Dermis blood vessel endothelial cell (primary cell): ENCODE measurements at regions not wholly inside any gene's neighbourhood (a gene's known extent, or its start where the extent isn't known, plus 50 kb on each side); places are given as distances from the start of the nearest gene placed in this dataset.

Source experiments
- DNase-seq: peaks from one replicate; pipeline ENCODE4 v3.0.0; 2010

DNA sequence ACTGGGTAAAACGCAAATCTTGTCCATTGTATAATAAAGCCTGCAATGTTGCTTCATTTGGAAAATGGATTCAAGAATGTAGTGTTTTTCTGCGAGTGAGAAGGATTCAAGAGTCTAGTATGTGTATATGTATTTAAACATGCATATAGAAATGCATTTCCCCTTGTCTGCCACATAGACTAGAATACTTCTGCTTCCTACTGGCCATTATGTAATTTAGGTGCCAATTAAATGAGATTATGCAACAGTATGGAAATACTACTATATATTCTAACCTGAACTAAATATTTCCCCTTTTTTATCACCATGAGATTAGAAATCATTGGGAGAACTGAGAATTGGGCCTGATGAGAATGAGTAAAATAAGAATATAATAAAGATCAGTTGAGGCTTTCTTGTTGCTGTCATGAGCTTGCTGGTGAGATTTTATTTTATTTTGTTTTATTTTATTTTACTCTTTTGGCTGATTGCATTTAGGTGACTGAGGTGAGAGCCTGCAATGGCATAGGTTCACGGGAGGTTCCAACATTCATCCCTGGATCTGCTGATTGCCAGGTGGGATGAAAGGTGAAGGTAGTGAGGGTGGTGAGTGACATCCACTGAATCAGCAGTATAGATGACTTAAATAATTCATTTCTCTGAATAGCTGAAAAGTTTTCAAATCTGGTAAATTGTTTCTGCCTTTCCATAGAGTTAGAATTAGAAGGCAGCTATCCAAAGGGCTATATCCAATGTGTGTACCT, 95.6 kb upstream of the SLC4A4 start:
- no peak for DNase-seq

- no peak for DNase-seq
These were observed 91.1 kb upstream of the SLC4A4 start for GRCh38 chr4:71247706-71248105.

GRCh38 chr4:71251261-71251660, 87.6 kb upstream of the SLC4A4 start:
- no peak for DNase-seq

GRCh38 chr4:71253545-71253944, 85.3 kb upstream of the SLC4A4 start:
- peak; percentile 6 for DNase-seq

DNA sequence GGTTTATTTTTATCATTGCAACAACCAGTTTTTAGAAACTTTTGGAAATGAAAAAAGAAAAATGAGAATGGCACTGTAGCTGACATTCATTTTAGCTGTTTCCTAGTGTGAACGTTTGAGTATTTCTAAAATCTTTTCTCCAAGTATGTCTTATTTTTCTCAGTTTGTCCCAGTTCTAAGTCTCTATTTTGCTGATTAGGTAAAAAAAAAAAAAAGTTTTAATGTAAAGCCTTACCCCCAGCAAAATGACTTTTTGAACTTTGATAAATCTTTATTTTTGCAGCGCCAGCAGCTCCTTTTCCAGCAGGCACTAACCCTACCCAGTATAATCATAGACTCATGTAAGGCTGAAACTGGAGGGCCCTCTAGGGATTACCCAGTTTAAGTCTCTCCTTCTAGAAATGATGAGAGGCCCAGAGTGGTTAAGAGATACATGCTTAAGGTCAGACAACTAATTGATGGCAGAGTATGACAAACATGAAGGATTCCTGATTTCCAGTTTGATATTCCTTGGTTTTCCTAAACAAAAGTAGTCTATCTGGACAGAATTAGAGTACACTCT, 84.3 kb upstream of the SLC4A4 start:
- no peak for DNase-seq

DNA sequence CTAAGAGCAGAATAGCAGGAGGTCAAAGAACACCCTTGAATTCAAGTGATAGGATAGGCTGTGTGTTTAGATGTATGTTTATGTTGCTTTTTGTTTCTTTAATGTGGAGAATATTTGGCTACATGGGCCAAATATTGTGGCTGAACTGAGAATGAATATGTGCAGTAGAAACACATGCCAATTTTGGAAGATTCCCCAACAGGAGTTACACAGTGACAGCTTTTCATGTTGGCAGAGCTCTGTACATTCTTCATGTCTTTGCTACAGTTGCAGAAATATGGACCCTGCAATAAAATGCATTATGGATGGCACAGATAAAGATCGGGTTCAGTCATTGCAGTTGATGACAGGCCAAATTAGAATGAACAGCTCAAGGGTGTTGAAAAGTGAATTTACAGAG, 82.8 kb upstream of the SLC4A4 start:
- DNase-seq, result no peak

DNA sequence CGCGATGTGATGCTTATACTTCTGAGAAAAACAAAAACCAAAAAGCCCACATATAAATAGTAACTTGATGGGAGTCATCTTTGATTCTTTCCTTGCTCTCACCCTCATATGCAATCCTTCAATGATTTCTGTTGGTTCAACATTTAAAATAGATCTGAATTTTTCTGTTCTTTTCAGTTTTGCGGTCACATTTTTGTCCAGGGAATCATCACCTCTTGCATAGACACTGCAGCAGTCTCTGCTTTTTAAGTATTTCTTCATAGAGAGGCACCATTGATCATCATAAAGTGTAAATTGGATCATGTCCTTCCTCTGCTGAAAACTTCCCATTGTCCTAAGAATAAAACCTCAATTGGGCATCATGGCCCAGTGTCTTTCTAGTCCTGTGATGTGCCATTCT, 81.1 kb upstream of the SLC4A4 start:
- no peak for DNase-seq

- no peak for DNase-seq
These were observed 80.5 kb upstream of the SLC4A4 start for GRCh38 chr4:71258323-71258722.

DNA sequence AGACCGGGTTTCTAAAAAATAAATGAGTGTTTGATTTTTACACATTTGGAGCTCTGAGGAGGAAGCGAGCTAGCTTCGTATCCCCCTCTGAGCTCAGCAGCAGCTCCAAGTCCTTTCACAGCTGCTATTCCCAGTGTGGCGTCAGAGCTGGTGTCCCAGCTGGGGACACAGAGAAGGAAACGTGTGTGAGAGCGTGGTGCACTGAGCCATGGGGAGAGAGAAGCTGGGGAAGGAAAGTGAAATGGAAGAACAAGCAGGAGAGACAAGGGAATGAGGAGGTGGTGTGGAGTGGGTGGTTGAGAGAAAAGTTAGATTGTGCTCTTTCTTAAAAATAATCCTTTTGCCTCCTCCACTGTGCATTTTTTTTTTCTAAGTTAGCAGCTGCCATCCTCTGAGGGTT, 79.5 kb upstream of the SLC4A4 start:
- no peak for DNase-seq

GRCh38 chr4:71259911-71260331, 78.9 kb upstream of the SLC4A4 start:
- DNase-seq, result peak; percentile 5

- no peak for DNase-seq
These were observed 78.3 kb upstream of the SLC4A4 start for GRCh38 chr4:71260544-71260943.

DNA sequence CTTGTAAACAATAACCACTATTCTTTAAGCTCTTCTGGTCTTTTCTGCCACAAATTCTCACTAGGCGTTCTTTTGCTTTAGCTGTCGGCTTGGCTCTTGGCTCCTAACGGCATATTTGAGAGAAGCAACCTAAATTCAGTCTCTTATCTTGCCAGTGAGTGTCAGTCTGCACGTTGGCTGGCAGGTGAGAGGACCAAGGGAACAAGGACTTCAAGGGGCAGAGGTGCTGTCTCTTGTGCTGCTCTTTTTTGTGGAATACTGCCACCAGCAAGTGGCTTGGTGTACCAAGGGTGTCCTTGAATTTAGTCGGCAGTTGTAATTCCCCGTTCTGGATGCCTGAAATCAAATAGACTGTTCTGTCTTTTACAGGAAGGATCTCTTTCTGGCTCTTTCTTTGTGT, 77.8 kb upstream of the SLC4A4 start:
- DNase-seq, result no peak

- no peak for DNase-seq
These were observed 77.1 kb upstream of the SLC4A4 start for GRCh38 chr4:71261633-71262121.

GRCh38 chr4:71262161-71262560, 76.7 kb upstream of the SLC4A4 start:
- DNase-seq, result no peak

DNA sequence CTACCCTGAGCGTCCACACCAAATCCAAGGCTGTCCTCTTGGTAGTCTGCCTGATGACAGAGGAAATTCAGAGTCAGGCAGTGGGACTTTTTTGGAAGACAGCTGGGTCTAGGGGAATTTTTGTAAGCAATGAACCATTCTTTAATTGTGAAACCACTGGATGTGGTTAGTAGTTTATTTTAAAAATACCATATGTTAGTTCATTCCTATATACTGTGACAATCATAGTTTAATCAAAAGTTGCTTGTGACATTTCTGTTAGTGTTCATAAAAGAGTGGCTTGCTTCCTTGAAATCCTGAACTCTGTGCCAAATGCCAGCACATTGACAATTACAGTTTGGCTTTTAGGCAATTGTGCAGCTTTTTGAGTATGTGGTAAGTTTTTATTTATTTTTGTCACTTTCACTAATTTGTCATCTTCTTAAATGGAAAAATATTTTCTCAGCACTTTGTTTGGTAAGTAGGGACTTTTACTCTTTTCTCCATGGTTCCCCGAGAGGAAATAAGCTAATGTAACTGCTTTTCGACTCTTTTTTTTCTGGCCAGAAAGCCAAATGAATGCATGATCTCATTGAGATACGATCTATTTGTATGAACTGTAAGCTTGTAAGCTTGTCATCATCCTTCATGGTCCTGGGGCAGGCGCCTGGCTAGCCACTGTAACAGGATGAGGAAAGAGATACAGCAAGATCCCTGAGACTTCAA, 72.6 kb upstream of the SLC4A4 start:
- DNase-seq, result no peak

DNA sequence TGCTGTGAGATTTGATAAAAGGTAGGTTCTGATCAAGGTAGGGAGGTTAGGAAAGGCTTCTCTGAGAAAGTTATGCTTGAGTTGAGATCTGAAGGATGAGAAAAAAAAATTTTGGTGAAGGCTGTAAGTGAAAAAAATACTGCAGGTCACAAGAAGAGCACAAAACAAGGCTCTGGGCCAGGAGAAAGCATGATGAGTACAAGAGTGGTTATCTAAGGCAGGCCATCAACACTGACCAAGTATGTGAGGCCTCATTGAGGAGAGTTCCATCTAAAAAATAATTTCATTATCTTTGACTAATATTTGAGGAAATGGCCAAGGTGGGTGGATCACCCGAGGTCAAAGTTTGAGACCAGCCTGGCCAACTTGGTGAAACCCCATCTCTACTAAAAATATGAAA, 71.6 kb upstream of the SLC4A4 start:
- no peak for DNase-seq

DNA sequence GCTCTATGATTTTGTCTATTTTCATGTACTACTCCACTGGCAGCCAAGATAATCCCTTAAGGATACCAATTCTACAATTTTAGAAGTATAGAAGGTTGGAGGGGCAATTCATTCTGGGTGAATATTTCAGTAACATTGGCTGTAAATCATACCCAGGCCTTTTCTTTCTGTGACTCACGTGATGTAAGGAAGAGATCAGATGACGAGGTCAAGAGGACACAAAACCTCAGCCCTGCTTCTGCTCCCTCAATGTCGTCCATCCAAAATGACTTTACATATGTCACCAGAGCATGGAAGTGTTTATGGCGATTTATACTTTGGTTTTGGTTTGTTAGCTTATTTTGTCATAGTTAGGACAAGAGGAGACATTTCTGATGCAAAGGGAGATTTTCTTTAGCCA, 70.7 kb upstream of the SLC4A4 start:
- DNase-seq, result no peak

- no peak for DNase-seq
These were observed 69.6 kb upstream of the SLC4A4 start for GRCh38 chr4:71269233-71269632.

DNA sequence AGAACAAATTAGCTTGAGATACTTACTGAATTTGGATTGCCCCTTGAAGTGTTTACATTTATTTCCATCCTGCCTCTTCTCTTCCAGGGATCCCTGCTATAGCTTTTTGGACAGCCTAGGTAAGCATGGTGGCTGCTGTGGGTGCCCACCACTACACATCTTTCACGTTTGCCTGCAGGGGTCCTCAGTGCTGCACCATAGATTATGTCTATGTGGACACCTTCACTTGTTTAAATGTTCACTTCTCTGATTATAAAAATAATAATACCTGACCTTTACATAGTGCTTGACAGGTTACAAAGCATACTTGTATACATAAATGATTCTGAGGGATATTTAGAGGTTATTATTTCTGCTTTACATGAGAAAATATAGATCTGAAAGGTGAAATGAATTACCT, 67.9 kb upstream of the SLC4A4 start:
- no peak for DNase-seq

DNA sequence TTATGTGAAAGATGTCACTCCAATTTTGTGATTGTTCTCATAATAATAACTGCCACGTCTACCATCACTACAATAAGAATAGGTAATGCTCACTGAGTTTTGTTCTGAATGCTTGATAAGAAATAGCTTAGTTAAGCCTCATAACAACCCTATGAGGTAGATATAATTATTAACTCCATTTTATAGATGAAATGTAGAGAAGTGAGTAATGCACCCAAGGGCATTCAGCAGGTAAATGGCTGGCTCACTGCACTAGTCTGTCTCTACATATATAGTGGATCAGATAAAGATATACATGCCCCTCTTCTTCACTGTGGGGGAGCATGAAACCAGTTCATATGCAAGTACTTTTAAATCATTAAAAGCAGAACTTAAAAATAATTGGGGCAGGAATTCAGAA, 65.8 kb upstream of the SLC4A4 start:
- DNase-seq, result no peak

DNA sequence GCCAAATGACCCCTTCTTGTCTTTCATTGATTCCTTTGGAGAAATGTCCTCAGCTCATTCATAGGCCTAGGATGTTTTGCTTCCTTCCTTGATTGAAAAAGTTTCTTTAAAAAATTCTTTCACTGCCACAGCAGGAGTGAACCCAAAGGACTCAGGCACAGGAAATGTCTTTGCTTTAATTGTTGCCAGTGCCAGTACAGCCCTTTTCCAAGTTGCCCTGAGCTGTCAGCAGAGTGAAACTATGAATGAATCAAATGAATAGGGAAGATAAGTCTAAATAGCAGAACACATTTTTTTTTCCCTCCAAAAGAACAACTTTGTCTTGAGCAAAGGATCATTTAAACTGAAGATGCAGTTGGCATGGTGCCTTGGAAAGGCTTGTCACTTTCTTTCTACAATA, 63.8 kb upstream of the SLC4A4 start:
- DNase-seq, result no peak

DNA sequence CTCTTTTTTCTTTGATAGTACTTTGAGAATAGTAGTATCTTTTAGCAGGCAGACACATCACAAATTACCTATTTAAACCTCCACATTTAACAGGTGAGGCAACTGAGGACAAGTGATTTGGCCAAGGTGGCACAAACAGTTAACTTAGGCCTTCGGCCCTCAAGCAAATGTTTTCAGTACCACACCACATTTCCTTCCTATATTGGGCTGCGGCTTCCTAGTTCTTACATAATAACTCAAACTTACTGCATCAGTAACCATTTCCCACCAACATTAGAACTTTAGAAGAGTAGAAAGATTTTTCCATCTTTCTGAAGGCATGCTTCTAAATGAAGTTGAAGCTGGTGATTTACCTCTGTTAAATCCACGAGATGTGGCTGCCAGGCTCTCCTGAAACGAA, 63.2 kb upstream of the SLC4A4 start:
- no peak for DNase-seq

- DNase-seq, result no peak
These were observed 61.5 kb upstream of the SLC4A4 start for GRCh38 chr4:71277353-71277752.

DNA sequence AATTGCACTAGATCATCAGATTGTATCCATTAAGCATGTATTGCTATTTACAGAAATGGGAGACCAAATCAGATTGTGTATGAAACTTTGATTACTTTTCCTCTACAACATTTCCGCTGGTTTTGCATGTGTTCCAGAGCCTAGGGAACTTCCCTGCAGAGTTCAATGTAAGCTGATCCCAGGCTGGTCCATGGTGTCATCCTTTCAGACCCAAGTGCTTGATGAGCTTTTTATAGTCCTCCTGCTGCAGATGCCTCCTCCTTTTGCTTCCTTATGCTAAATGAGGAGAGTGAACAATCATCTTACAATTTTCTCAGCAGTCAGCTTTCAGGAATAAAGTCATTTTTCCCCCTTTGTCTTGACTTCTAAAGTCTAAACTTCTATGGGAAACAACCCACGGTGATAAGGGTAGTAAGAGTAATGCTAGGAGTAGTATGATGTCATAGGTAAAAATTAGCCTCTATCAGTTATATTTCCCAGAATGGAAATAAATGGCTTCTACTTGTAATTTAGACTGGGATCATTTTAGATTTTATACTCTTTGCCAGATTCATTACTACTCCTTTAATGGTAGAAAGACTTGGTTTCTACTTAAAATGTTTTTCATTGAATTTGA, 55.1 kb upstream of the SLC4A4 start:
- DNase-seq, result no peak
